Activated naive CD8-positive, alpha-beta T cell (primary cell): ENCODE measurements at regions not wholly inside any gene's neighbourhood (a gene's known extent, or its start where the extent isn't known, plus 50 kb on each side); places are given as distances from the start of the nearest gene placed in this dataset.

ENCODE experiments used
- H3K27ac Mint-ChIP-seq: one replicate; pipeline ENCODE4 v1.8.0; 2021; ENCODE audit warnings: mixed read lengths
- H3K27me3 Mint-ChIP-seq: one replicate; pipeline ENCODE4 v1.8.0; 2021; ENCODE audit warnings: mixed read lengths
- H3K36me3 Mint-ChIP-seq: one replicate; pipeline ENCODE4 v1.8.0; 2021; ENCODE audit warnings: mixed read lengths
- H3K4me1 Mint-ChIP-seq: one replicate; pipeline ENCODE4 v1.8.0; 2021; ENCODE audit warnings: low read depth, mixed read lengths
- H3K4me3 Mint-ChIP-seq: one replicate; pipeline ENCODE4 v1.8.0; 2021; ENCODE audit warnings: mild to moderate bottlenecking, mixed read lengths
- H3K9me3 Mint-ChIP-seq: one replicate; pipeline ENCODE4 v1.8.0; 2021; ENCODE audit warnings: low read depth, mixed read lengths

DNA sequence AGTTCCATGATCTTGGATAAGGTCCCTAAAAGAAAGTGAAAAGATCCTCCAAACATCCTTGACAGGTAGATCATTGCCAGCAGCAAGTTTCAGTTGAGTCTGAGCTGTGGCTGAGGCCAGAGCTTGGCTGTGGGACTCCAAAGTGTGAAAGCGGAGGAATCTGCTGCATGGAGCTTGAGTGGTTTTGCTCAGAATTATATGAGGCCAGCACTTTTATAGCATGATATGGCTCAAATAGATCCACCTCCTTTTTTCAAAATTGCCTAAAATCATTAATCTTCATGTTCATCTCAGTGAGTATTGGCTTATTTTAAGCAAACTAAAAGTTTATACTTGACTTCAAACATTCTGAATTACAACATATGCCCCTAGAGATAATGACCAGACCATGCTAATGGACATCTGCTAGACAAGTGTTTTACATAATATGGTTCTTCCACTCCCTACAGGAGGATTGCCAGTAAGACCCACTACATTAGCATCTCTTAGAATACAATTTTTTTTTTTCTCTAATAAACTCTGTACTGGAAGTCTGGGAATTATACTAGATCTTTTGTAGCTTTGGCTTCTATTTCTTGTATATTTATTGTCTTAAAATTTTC, 368.1 kb downstream of the ZPLD1 start:
- H3K4me1 Mint-ChIP-seq, result no peaks in the 10 kb centered on the region
- H3K27me3 Mint-ChIP-seq, result no peaks in the 10 kb centered on the region
- H3K27ac Mint-ChIP-seq, result no peak overlapping the region
- H3K4me3 Mint-ChIP-seq, result no peak overlapping the region
- no peaks in the 10 kb centered on the region for H3K36me3 Mint-ChIP-seq
- H3K9me3 Mint-ChIP-seq, result no peaks in the 10 kb centered on the region

DNA sequence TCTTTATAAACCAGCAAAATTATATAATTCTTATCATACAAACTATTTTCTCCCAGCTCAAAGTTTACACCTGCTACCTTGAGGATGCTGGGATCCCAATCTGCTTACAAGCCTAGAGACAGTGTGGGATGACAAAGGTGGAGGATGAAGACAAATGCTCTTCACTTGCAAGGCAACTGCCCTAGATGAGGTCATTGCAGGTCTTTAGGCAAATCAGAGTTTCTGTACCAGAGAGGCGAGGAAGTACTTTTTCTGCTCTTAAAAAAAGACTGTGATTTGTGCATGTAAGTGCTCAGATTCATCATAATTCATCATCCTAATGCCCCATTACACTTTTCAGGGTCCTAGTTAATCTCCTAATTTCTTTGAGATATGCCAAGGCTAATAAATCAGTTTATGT, 376.1 kb downstream of the ZPLD1 start:
- Mint-ChIP-seq H3K9me3 (no peaks in the 10 kb centered on the region), H3K4me3 (no peak overlapping the region), H3K27me3 (no peaks in the 10 kb centered on the region), H3K27ac (no peak overlapping the region), H3K36me3 (no peaks in the 10 kb centered on the region), H3K4me1 (no peaks in the 10 kb centered on the region)

DNA sequence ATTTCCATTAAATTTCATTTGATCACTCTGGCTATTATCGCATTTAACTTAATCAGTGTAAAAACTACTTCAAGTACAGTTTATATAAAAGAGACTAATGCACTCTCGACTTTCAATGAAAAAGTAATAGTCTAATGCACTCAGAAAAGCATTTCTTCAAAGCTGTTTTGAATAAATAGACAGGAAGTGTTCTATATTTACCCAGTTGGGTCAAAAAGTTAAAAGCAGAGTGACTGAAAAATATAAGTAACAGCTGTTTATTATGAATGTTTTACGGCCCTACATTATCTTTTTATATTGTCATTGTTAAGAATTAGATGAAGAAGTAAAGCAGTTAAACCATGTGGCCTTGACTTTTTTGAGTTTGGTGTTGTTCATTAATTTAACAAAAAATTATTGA, 391.8 kb downstream of the ZPLD1 start:
- no peak overlapping the region for H3K4me3 Mint-ChIP-seq
- peaks cover 8% of the 10 kb centered on the region for H3K9me3 Mint-ChIP-seq
- no peak overlapping the region for H3K27ac Mint-ChIP-seq
- no peaks in the 10 kb centered on the region for H3K36me3 Mint-ChIP-seq
- no peaks in the 10 kb centered on the region for H3K27me3 Mint-ChIP-seq
- H3K4me1 Mint-ChIP-seq, result no peaks in the 10 kb centered on the region

GRCh38 chr3:102827386-102827785, 392.6 kb downstream of the ZPLD1 start:
- no peaks in the 10 kb centered on the region for H3K4me1 Mint-ChIP-seq
- no peaks in the 10 kb centered on the region for H3K36me3 Mint-ChIP-seq
- H3K27ac Mint-ChIP-seq, result no peak overlapping the region
- H3K27me3 Mint-ChIP-seq, result no peaks in the 10 kb centered on the region
- H3K4me3 Mint-ChIP-seq, result no peak overlapping the region
- peaks cover 8% of the 10 kb centered on the region for H3K9me3 Mint-ChIP-seq

DNA sequence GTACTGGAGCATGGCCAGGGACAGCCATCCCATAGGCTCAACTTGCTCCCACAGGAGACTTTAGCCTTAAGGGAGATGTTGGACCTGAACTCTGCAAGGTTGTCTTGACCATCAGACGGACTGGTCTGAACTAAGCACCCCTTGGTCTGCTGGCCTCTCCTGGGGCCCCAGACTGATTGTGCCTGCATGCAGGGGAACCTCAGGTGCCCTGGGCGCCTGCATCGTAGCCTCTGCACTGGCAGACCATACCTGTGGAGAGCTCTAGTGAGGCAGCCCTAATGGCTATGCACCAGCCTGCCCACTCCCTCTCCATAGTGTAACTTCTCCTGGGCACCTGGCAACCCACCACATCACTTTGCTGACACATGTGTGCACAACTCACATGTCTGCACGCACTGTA, 395.6 kb downstream of the ZPLD1 start:
- Mint-ChIP-seq H3K27ac (no peak overlapping the region), H3K4me3 (no peak overlapping the region), H3K4me1 (no peaks in the 10 kb centered on the region), H3K27me3 (no peaks in the 10 kb centered on the region), H3K9me3 (peaks cover 8% of the 10 kb centered on the region), H3K36me3 (no peaks in the 10 kb centered on the region)

DNA sequence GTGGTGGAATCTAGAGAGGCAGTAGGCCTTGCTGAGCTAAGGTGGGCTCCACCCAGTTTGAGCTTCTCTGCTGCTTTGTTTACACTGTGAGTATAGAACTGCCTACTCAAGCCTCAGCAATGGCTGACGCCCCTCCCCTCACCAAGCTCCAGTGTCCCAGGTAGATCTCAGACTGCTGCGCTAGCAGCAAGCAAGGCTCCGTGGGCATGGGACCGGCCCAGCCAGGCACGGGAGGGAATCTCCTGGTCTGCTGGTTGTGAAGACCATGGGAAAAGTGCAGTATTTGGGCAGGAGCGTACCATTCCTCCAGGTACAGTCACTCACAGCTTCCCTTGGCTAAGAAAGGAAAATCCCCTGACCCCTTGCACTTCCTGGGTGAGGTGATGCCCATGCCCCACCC, 407.1 kb downstream of the ZPLD1 start:
- Mint-ChIP-seq H3K27me3 (no peaks in the 10 kb centered on the region), H3K4me1 (no peaks in the 10 kb centered on the region), H3K9me3 (peaks cover 9% of the 10 kb centered on the region), H3K4me3 (no peak overlapping the region), H3K27ac (no peak overlapping the region), H3K36me3 (no peaks in the 10 kb centered on the region)

GRCh38 chr3:102866845-102867244, 432.0 kb downstream of the ZPLD1 start:
- Mint-ChIP-seq H3K4me1 (no peaks in the 10 kb centered on the region), H3K36me3 (no peaks in the 10 kb centered on the region), H3K4me3 (no peak overlapping the region), H3K27ac (no peak overlapping the region), H3K9me3 (no peaks in the 10 kb centered on the region), H3K27me3 (no peaks in the 10 kb centered on the region)

- H3K36me3 Mint-ChIP-seq, result no peaks in the 10 kb centered on the region
- no peak overlapping the region for H3K4me3 Mint-ChIP-seq
- H3K9me3 Mint-ChIP-seq, result no peaks in the 10 kb centered on the region
- H3K27me3 Mint-ChIP-seq, result no peaks in the 10 kb centered on the region
- H3K4me1 Mint-ChIP-seq, result no peaks in the 10 kb centered on the region
- H3K27ac Mint-ChIP-seq, result no peak overlapping the region
Measured at GRCh38 chr3:102883515-102883914, 448.7 kb downstream of the ZPLD1 start.

DNA sequence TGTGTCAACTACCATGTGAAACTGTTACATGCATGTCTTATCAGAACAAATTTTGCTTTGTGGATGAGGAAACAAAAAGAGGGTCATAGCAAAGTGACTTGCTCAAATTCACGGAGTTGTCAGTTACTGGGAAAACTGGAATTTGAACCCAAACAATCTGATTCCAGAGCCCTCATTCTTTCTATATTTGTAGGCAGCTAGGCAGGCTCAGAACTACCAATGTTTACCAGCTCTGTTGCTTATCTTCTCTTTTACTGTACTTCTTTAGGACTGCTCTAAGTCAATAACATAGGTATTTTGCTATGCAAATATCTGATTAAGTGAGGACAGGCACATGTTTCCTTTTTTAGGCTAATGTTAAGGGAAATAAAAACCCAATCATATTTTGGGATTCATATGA, 450.5 kb downstream of the ZPLD1 start:
- H3K36me3 Mint-ChIP-seq, result no peaks in the 10 kb centered on the region
- H3K27me3 Mint-ChIP-seq, result no peaks in the 10 kb centered on the region
- H3K4me1 Mint-ChIP-seq, result no peaks in the 10 kb centered on the region
- no peaks in the 10 kb centered on the region for H3K9me3 Mint-ChIP-seq
- no peak overlapping the region for H3K4me3 Mint-ChIP-seq
- no peak overlapping the region for H3K27ac Mint-ChIP-seq

DNA sequence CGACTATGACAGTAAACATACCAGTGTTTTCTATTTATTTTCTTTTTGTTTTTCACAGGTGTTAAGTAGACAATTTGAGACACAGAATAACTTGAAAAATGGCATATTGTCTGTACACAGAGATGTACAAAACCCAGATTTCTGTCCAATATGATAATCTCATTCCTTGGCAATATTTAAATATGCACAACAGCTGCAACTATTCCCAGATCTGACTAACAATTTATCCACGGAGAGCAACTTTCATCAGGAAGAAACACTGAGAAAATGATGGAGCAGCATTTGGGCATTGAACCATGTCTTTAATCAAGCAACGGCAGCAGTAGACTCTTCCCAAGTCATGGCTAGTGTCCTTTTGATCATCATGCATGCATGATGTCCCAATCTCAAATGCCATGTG, 452.6 kb downstream of the ZPLD1 start:
- Mint-ChIP-seq H3K27me3 (no peaks in the 10 kb centered on the region), H3K4me1 (no peaks in the 10 kb centered on the region), H3K36me3 (no peaks in the 10 kb centered on the region)

DNA sequence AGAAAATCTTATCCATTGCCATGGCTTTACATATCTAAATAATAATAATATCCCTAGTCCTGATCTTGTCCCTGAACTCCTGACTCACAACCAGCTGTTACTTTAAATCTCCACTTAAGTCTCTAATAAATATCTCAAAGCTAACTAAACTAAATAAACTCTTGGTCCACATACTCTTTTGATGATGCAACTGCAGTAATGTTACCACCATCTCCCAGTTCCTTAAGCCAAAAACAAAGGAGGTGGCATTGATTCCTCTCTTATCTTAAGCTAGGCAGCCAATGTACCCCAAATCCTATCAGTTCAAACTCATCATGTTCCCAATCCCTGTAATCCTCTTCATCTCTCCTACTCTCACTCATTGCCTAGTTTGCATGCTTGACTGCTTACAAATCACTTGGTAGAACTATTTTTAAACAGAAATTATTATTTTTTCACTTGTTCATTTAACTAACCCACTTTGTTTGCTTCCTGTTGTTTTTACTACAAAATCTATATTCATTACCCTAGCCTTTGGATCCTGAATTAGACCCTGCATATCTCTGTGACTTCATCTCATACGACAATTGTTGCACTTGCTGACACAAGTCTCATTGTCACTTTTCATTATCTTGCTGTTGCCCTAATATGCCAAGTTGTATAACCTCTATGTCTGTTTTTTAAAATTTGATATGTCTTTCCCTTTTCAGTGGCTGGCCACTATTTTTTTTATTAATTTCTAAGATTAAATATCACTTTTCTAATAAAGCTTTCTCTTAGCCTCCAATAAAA, 462.2 kb downstream of the ZPLD1 start:
- Mint-ChIP-seq H3K4me1 (no peaks in the 10 kb centered on the region), H3K36me3 (no peaks in the 10 kb centered on the region), H3K27ac (no peak overlapping the region), H3K4me3 (no peak overlapping the region), H3K9me3 (peaks cover 10% of the 10 kb centered on the region), H3K27me3 (no peaks in the 10 kb centered on the region)

More for the DNA sequence above, 452.6 kb downstream of the ZPLD1 start:
- Mint-ChIP-seq H3K9me3 (no peaks in the 10 kb centered on the region), H3K4me3 (no peak overlapping the region), H3K27ac (no peak overlapping the region)

GRCh38 chr3:102904629-102905028, 469.8 kb downstream of the ZPLD1 start:
- Mint-ChIP-seq H3K27me3 (no peaks in the 10 kb centered on the region), H3K36me3 (no peaks in the 10 kb centered on the region), H3K4me3 (no peak overlapping the region), H3K9me3 (peaks cover 11% of the 10 kb centered on the region), H3K27ac (no peak overlapping the region), H3K4me1 (no peaks in the 10 kb centered on the region)

DNA sequence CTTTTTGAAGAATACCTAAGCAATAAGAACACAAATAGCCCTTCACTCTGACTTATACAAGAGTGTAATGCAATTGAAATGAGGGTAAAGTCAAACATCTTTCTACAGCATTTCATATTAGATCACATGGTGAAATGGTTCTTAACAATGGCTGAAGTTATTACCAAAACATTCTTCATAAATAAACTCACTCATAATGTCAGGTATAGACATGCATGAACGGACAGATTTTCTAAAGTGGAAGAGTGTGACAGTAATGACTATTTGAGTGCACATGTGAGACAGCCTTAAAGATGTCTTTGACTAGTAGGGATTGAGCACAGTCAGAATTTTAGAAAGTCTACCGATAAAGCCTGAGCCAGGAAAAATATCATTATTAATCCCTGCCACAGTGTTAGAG, 471.0 kb downstream of the ZPLD1 start:
- H3K9me3 Mint-ChIP-seq, result peaks cover 5% of the 10 kb centered on the region
- H3K27ac Mint-ChIP-seq, result no peak overlapping the region
- no peaks in the 10 kb centered on the region for H3K36me3 Mint-ChIP-seq
- H3K4me3 Mint-ChIP-seq, result no peak overlapping the region
- no peaks in the 10 kb centered on the region for H3K4me1 Mint-ChIP-seq
- H3K27me3 Mint-ChIP-seq, result no peaks in the 10 kb centered on the region

DNA sequence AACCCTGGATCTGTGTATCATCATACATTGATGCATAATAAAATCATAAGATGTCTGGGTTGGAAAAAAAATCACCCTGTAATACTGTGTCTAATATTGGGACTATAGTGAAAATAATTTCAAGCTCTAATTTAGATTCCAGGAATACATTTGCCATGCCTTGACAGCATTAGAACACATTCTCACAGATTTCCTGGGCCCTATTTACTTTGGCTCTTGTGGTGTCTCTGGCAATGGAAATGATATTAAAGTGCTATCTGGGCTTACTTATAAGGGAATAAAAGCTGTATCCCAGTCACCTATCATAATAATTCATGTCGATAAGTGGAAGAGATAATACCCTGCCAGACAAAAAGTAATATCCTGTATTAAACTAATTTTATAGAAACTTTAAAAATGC, 472.0 kb downstream of the ZPLD1 start:
- Mint-ChIP-seq H3K9me3 (peaks cover 5% of the 10 kb centered on the region), H3K27me3 (no peaks in the 10 kb centered on the region), H3K27ac (no peak overlapping the region), H3K4me3 (no peak overlapping the region), H3K4me1 (no peaks in the 10 kb centered on the region), H3K36me3 (no peaks in the 10 kb centered on the region)

DNA sequence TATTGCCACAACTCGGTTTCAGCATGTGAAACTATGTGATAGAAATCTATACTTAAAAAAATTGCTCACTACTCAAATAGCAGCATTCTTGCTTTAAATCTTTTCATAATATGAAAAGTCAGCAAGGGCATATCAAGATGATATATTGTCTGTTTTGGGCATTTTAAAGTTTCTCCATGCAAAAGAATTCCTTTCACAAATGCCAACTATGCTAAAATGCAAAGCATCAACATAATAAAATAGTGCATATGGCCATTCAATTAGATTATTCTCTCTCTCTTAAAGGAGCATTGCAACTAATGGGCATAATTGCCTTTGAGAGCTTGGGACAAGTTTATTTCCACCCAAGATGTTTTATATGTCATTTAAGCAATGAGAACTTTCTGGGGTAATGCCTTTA, 475.1 kb downstream of the ZPLD1 start:
- Mint-ChIP-seq H3K27ac (no peak overlapping the region), H3K4me3 (no peak overlapping the region)

GRCh38 chr3:102916532-102916931, 481.7 kb downstream of the ZPLD1 start:
- H3K4me1 Mint-ChIP-seq, result no peaks in the 10 kb centered on the region
- H3K27me3 Mint-ChIP-seq, result no peaks in the 10 kb centered on the region
- no peaks in the 10 kb centered on the region for H3K36me3 Mint-ChIP-seq
- H3K9me3 Mint-ChIP-seq, result peaks cover 12% of the 10 kb centered on the region
- H3K4me3 Mint-ChIP-seq, result no peak overlapping the region
- H3K27ac Mint-ChIP-seq, result no peak overlapping the region

More for the DNA sequence above, 475.1 kb downstream of the ZPLD1 start:
- Mint-ChIP-seq H3K36me3 (no peaks in the 10 kb centered on the region), H3K9me3 (peaks cover 5% of the 10 kb centered on the region), H3K4me1 (no peaks in the 10 kb centered on the region), H3K27me3 (no peaks in the 10 kb centered on the region)
